GM19467 (cell line): ENCODE measurements at regions not wholly inside any gene's neighbourhood (a gene's known extent, or its start where the extent isn't known, plus 50 kb on each side); places are given as distances from the start of the nearest gene placed in this dataset.
"Not testable (repeated sequence)": the region's sequence is repeated elsewhere in the genome, so short reads cannot be mapped to it uniquely, and the experiment has no call there.

Experiments used
- ATAC-seq: cut with Tn5 transposase; IDR thresholded peaks from one replicate; pipeline ENCODE4 v1.9.1; 2021; ENCODE audit warnings: mild to moderate bottlenecking, moderate library complexity; ENCODE audit not compliant: unreplicated experiment

- no peak for ATAC-seq
Observed at GRCh38 chr1:198932351-198932991, 293.6 kb downstream of the PTPRC start.

- ATAC-seq: no peak
Observed at GRCh38 chr1:198933515-198934222, 294.8 kb downstream of the PTPRC start.

GRCh38 chr1:198934426-198934825 lies 295.6 kb downstream of the PTPRC start:
- no peak for ATAC-seq

DNA sequence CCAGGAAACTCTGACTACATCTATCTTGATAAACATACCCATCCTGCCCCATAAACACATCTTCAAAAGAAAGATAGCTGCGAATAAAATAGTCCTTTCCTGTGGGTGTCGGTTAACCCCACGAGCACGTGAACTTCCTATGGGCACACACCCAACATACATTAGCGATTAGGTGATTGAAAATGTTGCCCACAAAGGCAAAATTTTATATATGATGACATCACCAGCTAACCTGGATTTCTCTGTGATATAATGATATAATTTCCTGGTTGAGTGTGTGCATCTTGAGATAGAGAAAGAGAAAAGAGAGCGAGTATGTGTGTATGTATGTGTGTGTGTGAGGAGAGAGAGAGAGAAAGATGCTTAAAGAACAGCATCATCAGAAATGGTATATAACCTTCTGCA lies 296.1 kb downstream of the PTPRC start:
- ATAC-seq: no peak

DNA sequence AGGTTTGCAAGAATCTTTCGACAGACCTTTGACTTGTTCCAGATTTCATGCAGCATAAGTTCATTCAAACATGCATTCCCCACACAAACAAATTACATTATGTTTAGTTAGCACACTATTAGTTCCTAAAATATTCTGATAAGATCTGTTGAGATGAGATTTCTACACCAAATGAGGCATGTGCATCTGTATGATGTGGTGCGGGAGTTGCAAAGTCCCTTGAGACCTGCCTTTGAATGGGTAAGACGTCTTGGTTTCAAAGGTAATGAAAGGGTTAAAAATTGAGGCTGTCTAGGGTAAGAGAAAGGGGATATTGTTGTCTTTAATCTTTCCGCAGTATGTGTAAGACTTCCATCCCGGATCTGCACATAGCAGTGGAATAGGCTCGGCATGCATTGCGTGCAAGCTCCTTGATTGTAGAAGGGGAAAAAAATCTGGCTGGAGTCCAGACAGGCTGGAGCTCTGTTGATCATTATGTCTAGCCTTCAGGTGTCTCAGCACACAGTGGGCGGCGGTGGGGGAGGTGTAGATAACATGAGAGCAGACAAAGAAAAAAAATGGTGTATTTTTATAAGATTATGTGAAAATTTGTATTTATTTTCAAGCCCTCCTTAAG lies 296.6 kb downstream of the PTPRC start:
- ATAC-seq: peak; percentile 43

GRCh38 chr1:198936371-198937083 lies 297.7 kb downstream of the PTPRC start:
- no peak for ATAC-seq

GRCh38 chr1:198937231-198938031 lies 298.6 kb downstream of the PTPRC start:
- peak; percentile 85 for ATAC-seq

GRCh38 chr1:198939286-198939685 lies 300.4 kb downstream of the PTPRC start:
- no peak for ATAC-seq

DNA sequence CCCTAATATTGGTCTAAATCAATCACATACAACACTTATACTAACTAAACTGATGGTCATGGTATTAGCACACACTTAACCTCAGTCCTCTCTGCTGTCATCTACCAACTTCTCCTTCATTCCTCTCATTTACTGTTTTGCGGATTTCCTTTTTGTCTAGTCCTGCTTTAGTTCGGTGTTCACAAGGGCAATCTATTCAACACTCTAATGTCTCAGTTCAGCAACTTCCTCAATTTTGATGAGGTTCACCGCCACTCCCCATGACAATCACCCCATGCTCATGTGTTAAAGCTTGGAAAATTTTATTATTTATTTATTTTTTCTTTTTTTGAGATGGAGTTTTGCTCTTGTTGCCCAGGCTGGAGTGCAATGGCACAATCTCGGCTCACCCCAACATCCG lies 301.1 kb downstream of the PTPRC start:
- no peak for ATAC-seq

- no peak for ATAC-seq
Observed at GRCh38 chr1:198942466-198942865, 303.6 kb downstream of the PTPRC start.

DNA sequence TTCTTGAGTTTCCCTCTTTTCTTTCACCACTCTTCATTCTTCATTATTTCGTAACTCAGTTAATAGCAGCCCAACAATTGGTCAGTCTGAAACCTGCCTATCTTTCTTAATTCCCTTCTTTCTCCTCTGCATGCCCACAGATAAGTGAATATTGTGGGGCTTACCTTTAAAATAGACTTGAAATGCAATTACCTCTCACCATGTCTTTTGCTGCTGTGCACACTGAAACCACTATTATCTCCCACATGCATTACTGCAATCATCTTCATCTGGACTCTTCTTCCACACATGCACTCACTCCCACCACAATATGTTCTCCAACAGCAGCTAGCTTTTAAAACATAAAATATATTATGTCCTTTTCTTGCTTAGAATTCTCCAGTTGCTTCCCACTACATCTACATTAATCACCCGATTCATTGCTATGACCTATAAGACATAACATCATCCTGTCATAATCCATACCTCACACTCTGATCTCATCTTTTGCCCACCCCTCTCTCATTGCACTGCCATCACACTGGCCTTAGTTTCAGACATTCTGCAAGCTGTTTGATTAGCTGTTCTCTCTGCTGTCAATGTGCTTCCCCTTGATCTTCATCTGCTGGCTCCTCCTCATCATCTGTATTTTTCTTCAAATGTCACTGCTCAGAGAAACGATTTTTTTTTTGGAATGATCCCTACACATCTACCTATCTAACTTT lies 304.8 kb downstream of the PTPRC start:
- no peak for ATAC-seq

- no peak for ATAC-seq
Observed at GRCh38 chr1:198947456-198947855, 308.6 kb downstream of the PTPRC start.

- no peak for ATAC-seq
Observed at GRCh38 chr1:198948895-198949659, 310.2 kb downstream of the PTPRC start.

- ATAC-seq: no peak
Observed at GRCh38 chr1:198950036-198950435, 311.2 kb downstream of the PTPRC start.

DNA sequence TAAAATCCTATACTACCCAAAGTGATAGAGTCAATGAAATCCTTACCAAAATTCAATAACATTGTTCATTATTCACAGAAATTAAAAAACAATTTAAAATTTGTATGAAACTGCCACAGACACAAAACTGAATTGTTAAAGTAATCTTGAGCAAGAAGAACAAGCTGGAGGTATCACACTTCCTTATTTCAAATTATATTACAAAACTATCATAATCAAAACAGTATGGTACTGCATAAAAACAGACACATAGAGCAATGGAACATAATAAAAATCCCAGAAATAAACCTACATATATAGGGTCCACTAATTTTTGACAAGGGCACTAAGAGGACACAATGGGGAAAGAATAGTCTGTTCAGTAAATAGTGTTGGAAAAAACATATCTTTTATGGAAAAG lies 316.2 kb downstream of the PTPRC start:
- ATAC-seq: no peak

GRCh38 chr1:198957044-198957443 lies 318.2 kb downstream of the PTPRC start:
- no peak for ATAC-seq

DNA sequence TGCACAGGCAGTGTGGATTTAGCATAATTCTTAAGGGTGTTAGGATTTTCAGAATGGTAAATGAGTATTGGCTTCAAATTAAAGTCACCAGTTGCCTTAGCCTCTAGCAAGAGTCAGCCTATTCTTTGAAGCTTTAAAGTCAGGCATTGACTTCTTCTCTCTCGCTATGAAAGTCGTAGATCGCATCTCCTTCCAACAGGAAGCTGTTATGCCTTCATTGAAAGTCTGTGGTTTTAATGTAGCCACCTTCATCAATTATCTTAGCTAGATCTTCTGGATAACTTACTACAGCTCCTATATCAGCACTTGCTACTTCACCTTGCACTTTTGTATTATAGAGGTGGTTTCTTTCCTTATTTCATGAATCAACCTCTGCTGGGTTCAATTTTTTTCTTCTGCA lies 320.2 kb downstream of the PTPRC start:
- ATAC-seq: no peak

DNA sequence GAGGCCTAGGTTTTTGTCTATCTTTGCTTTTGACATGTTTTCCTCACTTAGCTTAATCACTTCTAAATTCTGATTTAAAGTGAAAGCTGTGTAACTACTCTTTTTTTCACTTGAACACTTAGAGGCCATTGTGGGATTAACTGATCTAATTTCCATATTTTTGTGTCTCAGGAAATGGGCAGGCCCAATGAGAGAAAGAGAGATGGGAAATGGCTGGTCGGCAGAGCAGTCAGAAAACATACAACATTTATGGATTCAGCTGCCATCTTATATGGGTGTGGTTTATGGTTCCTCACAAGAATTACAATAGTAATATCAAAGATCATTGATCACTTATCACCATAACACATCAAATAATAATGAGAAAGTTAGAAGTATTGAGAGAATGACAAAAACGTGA lies 320.8 kb downstream of the PTPRC start:
- ATAC-seq: no peak

- ATAC-seq: not testable (repeated sequence)
Observed at GRCh38 chr1:198963796-198964195, 325.0 kb downstream of the PTPRC start.
